ENCODE measurements at regions not wholly inside any gene's neighbourhood (a gene's known extent, or its start where the extent isn't known, plus 50 kb on each side); places are given as distances from the start of the nearest gene placed in this dataset.

DNA sequence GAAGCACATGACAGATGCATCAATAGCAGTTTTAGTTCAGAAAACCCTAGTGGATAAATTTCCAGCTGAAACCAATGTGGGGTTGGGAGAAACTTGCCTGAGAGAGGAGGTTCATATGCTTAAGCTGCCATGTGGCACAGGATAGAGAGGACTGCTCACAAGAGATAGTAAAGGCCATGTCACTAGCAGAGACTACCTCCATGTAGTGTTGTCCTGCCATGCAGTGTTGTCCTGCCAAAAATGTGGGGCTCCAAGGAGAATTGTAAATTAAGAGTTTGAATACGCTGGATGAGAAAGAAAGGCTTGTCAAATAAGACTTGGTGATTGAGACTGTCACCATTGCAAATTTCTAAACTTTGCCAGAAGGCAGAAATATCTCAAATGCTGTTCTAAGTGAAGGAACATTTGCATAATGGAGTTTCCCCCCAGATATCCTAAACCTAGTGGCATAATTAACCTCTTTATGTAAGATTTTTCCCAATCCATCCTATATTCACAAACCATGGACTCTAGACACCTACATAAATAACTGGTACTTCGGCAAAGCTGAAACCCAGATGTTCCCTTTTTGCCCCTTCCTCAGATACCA lies 938.3 kb upstream of the ALCAM start:
- TF ChIP-seq CTCF (IDR thresholded peaks at IDR 0.05; ENCODE audit: low read depth, low read length) (no peak), POLR2A (IDR thresholded peaks at IDR 0.05; ENCODE audit: extremely low read depth, insufficient read length) (no peak)

All from NB4 (cell line).